Endothelial cell of umbilical vein (primary cell): ENCODE measurements at regions not wholly inside any gene's neighbourhood (a gene's known extent, or its start where the extent isn't known, plus 50 kb on each side); places are given as distances from the start of the nearest gene placed in this dataset.

ENCODE experiments used
- BruUV-seq: library from RNA; stranded (reverse); fragments of 400-500 nt; replicated peaks from 2 replicates; lab custom pipeline; 2021; lab: Mats Ljungman, UMichigan
- CTCF ChIA-PET: fragments of 300-600, 350-600 bp; sonication (Branson Sonifier 250); formaldehyde crosslinking; loops from one replicate; lab custom pipeline; 2021; ENCODE audit warnings: antibody characterized with exemption, inconsistent platforms; lab: Charles Lee
- POLR2A ChIA-PET: fragments of 300-600, 350-600 bp; sonication (Branson Sonifier 250); formaldehyde crosslinking; loops from one replicate; lab custom pipeline; 2021; ENCODE audit warnings: antibody characterized with exemption, inconsistent platforms; lab: Charles Lee
- DNase-seq: peaks from one replicate; pipeline ENCODE4 v3.0.0-alpha.2; 2011; ENCODE audit warnings: low read depth, low spot score
- FAIRE-seq: peaks from 2 replicates; lab custom pipeline; 2011; peaks lifted over from hg19 to GRCh38; lab: Jason Lieb, UNC
- H2AFZ ChIP-seq: 2 replicates; pipeline ENCODE4 v1.6.0; 2012; ENCODE audit warnings: low read depth, low read length, control low read depth, inconsistent platforms
- H3K27ac ChIP-seq: 2 replicates; pipeline ENCODE4 v1.5.1; 2011; ENCODE audit warnings: low read depth, mild to moderate bottlenecking, control low read depth, low read length, moderate library complexity; ENCODE audit not compliant: insufficient read depth
- H3K27me3 ChIP-seq, 2 experiments: 2 replicates each; pipeline versions ENCODE4 v1.6.0 to v1.6.1; 2011; ENCODE audit warnings: low read length in 2 of 2, mixed read lengths in 1 of 2; ENCODE audit not compliant: control insufficient read depth in 2 of 2, insufficient read depth in 2 of 2
- H3K36me3 ChIP-seq, 2 experiments: 2 replicates in 1 of 2; 3 replicates in 1 of 2; pipeline ENCODE4 v1.5.1; 2011; ENCODE audit warnings: low read length in 2 of 2, mild to moderate bottlenecking in 1 of 2, moderate library complexity in 1 of 2; ENCODE audit not compliant: control insufficient read depth in 2 of 2, insufficient read depth in 2 of 2; ENCODE audit errors: extremely low read depth in 1 of 2
- H3K4me1 ChIP-seq: 3 replicates; pipeline ENCODE4 v1.5.1; 2011; ENCODE audit warnings: mild to moderate bottlenecking, low read length; ENCODE audit not compliant: control insufficient read depth, insufficient read depth; ENCODE audit errors: extremely low read depth
- H3K4me2 ChIP-seq: 2 replicates; pipeline ENCODE4 v1.6.1; 2011; ENCODE audit warnings: low read length, control low read depth, mixed read lengths; ENCODE audit not compliant: insufficient read depth
- H3K4me3 ChIP-seq, 3 experiments: fragments of 200-600 bp in 1 of 3; sonication (generic), shearing (Covaris generic) in 1 of 3; replicated peaks in 1 of 3; 2 replicates each; pipeline ENCODE4 v1.5.1; 2011 to 2016; ENCODE audit warnings: control low read depth in 3 of 3, low read length in 3 of 3, mild to moderate bottlenecking in 2 of 3, inconsistent platforms in 1 of 3, low read depth in 1 of 3, moderate library complexity in 1 of 3; ENCODE audit not compliant: insufficient read depth in 1 of 3
- H3K79me2 ChIP-seq: 2 replicates; pipeline ENCODE4 v1.6.0; 2012; ENCODE audit warnings: low read length, inconsistent platforms; ENCODE audit not compliant: control insufficient read depth, insufficient read depth
- H3K9ac ChIP-seq: replicated peaks from 2 replicates; pipeline ENCODE3; 2011; ENCODE audit warnings: low read length, control low read depth; ENCODE audit not compliant: insufficient read depth; ENCODE audit errors: extremely low read depth
- H3K9me1 ChIP-seq: replicated peaks from 3 replicates; pipeline ENCODE4 v1.6.0; 2011; ENCODE audit warnings: mild to moderate bottlenecking, low read length; ENCODE audit not compliant: control insufficient read depth, insufficient read depth; ENCODE audit errors: extremely low read depth
- H3K9me3 ChIP-seq: replicated peaks from 2 replicates; pipeline ENCODE4 v1.5.1; 2012; ENCODE audit warnings: low read length, inconsistent platforms; ENCODE audit not compliant: control insufficient read depth, insufficient read depth
- H4K20me1 ChIP-seq: replicated peaks from 2 replicates; pipeline ENCODE3; 2011; ENCODE audit warnings: mild to moderate bottlenecking, low read length; ENCODE audit not compliant: control insufficient read depth, insufficient read depth; ENCODE audit errors: extremely low read depth
- EZH2 ChIP-seq: IDR thresholded peaks from 2 replicates; pipeline ENCODE4 v1.6.1; 2012; ENCODE audit warnings: borderline replicate concordance, low read depth, mild to moderate bottlenecking, moderate library complexity, low read length, inconsistent platforms; ENCODE audit not compliant: severe bottlenecking
- FOS ChIP-seq: IDR thresholded peaks from 2 replicates; pipeline ENCODE4 v1.6.1; 2011; ENCODE audit warnings: mild to moderate bottlenecking, low read length, moderate library complexity, borderline replicate concordance; ENCODE audit not compliant: insufficient read depth
- GATA2 ChIP-seq: IDR thresholded peaks from 2 replicates; pipeline ENCODE4 v1.7.0; 2011; ENCODE audit warnings: low read depth, mild to moderate bottlenecking, moderate library complexity, mixed read lengths, low read length; ENCODE audit not compliant: insufficient read length, insufficient read depth
- MYC ChIP-seq: IDR thresholded peaks from one replicate; pipeline ENCODE4 v1.6.1; 2011; ENCODE audit warnings: mild to moderate bottlenecking, low read depth, low read length
- POLR2AphosphoS5 ChIP-seq: IDR thresholded peaks from 2 replicates; pipeline ENCODE4 v1.6.1; 2012; ENCODE audit warnings: low read depth, mild to moderate bottlenecking, control low read depth, low read length, moderate library complexity; ENCODE audit not compliant: insufficient read depth
- dilution Hi-C: fragments of 300-500 bp; cut with MboI; formaldehyde crosslinking; loops from one replicate; pipeline ENCODE4 v1.15.0; 2019; ENCODE audit warnings: low sequenced_read_pairs; ENCODE audit not compliant: extremely low pct_ligation_motif_present
- intact Hi-C: fragments of 100-400 bp; cut with micrococcal nuclease; formaldehyde crosslinking; loops from one replicate; pipeline ENCODE4 v1.10.0; 2022
- TF ChIP-seq, protein P1 (sequence below): IDR thresholded peaks from 2 replicates; pipeline ENCODE4 v1.6.1; 2011; ENCODE audit not compliant: insufficient read depth, insufficient read length

DNA sequence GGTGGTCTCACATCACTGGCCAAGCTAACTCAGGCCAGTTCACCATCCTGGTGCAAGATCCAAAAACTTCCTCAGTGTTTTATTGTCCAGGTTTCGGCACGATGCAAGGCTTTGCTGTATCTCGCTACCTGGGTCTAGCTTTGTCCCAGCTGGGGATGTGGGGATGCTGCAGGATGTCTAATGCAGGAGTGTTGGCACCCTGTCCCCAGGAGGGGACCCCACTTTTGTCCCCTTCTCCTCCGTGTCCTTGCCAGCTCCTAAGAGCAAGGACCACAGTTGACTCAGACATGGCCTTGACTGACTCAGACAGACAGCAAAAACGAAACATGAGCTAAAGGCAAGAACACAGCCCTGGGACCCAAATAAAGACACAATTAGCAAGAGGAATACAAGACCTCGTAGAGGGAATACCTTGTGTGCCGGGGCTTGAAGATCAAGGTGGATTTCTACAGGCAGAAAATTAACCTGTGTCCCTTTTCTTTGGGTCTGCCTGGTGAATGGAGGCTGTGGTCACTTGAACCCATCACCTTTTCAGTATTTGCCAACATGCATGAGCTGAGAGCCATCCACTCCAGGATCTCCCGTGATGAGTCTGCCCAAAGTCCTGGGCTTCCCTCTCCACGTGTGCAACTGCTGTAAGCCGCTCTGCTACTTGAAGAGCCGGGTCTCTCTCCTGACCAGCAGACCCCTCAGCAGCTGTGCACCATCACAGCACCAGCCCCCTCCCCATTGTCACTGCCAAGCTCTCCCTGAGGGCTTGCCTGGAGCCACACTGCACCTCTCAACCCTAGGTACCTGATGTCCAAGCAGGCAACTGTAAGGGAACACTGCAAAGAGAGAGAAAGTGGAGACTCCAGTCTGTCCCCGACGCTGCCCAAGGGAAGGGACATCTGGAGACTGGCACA lies 149.5 kb upstream of the ZNF507 start:
- TF ChIP-seq MYC: no peak
- no peak for TF ChIP-seq GATA2
- TF ChIP-seq POLR2AphosphoS5: no peak
- TF ChIP-seq EZH2: no peak
- TF ChIP-seq, protein P1, sequence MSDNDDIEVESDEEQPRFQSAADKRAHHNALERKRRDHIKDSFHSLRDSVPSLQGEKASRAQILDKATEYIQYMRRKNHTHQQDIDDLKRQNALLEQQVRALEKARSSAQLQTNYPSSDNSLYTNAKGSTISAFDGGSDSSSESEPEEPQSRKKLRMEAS: no peak
- no peak for TF ChIP-seq FOS
- DNase-seq (no peak), FAIRE-seq (no peak)
- no peaks in the 10 kb centered on the region for H4K20me1 ChIP-seq
- H3K27me3 ChIP-seq: no peaks in the 10 kb centered on the region
- POLR2A ChIA-PET: no interaction called here
- H3K9ac ChIP-seq: no peak overlapping the region
- no peaks in the 10 kb centered on the region for H3K4me1 ChIP-seq
- no peaks in the 10 kb centered on the region for H3K9me1 ChIP-seq
- dilution Hi-C loops (no loop called here), intact Hi-C loops (no loop called here)
- no peak overlapping the region for H3K27ac ChIP-seq
- H3K36me3 ChIP-seq: no peaks in the 10 kb centered on the region
- H3K79me2 ChIP-seq: no peaks in the 10 kb centered on the region
- no TSS peak for BruUV-seq
- no peaks in the 10 kb centered on the region for H3K9me3 ChIP-seq
- no peak overlapping the region for H2AFZ ChIP-seq
- H3K4me3 ChIP-seq: no peak overlapping the region
- CTCF ChIA-PET: no interaction called here
- H3K4me2 ChIP-seq: no peak overlapping the region
